Endothelial cell of umbilical vein (primary cell): ENCODE measurements at regions not wholly inside any gene's neighbourhood (a gene's known extent, or its start where the extent isn't known, plus 50 kb on each side); places are given as distances from the start of the nearest gene placed in this dataset.

Experiments used
- BruUV-seq: library from RNA; stranded (reverse); fragments of 400-500 nt; replicated peaks from 2 replicates; lab custom pipeline; 2021; lab: Mats Ljungman, UMichigan
- CTCF ChIA-PET: fragments of 300-600, 350-600 bp; sonication (Branson Sonifier 250); formaldehyde crosslinking; loops from one replicate; lab custom pipeline; 2021; ENCODE audit warnings: antibody characterized with exemption, inconsistent platforms; lab: Charles Lee
- POLR2A ChIA-PET: fragments of 300-600, 350-600 bp; sonication (Branson Sonifier 250); formaldehyde crosslinking; loops from one replicate; lab custom pipeline; 2021; ENCODE audit warnings: antibody characterized with exemption, inconsistent platforms; lab: Charles Lee
- DNase-seq: peaks from one replicate; pipeline ENCODE4 v3.0.0-alpha.2; 2011; ENCODE audit warnings: low read depth, low spot score
- FAIRE-seq: peaks from 2 replicates; lab custom pipeline; 2011; peaks lifted over from hg19 to GRCh38; lab: Jason Lieb, UNC
- H2AFZ ChIP-seq: 2 replicates; pipeline ENCODE4 v1.6.0; 2012; ENCODE audit warnings: low read depth, low read length, control low read depth, inconsistent platforms
- H3K27ac ChIP-seq: 2 replicates; pipeline ENCODE4 v1.5.1; 2011; ENCODE audit warnings: low read depth, mild to moderate bottlenecking, control low read depth, low read length, moderate library complexity; ENCODE audit not compliant: insufficient read depth
- H3K27me3 ChIP-seq, 2 experiments: 2 replicates each; pipeline versions ENCODE4 v1.6.0 to v1.6.1; 2011; ENCODE audit warnings: low read length in 2 of 2, mixed read lengths in 1 of 2; ENCODE audit not compliant: control insufficient read depth in 2 of 2, insufficient read depth in 2 of 2
- H3K36me3 ChIP-seq, 2 experiments: 2 replicates in 1 of 2; 3 replicates in 1 of 2; pipeline ENCODE4 v1.5.1; 2011; ENCODE audit warnings: low read length in 2 of 2, mild to moderate bottlenecking in 1 of 2, moderate library complexity in 1 of 2; ENCODE audit not compliant: control insufficient read depth in 2 of 2, insufficient read depth in 2 of 2; ENCODE audit errors: extremely low read depth in 1 of 2
- H3K4me1 ChIP-seq: 3 replicates; pipeline ENCODE4 v1.5.1; 2011; ENCODE audit warnings: mild to moderate bottlenecking, low read length; ENCODE audit not compliant: control insufficient read depth, insufficient read depth; ENCODE audit errors: extremely low read depth
- H3K4me2 ChIP-seq: 2 replicates; pipeline ENCODE4 v1.6.1; 2011; ENCODE audit warnings: low read length, control low read depth, mixed read lengths; ENCODE audit not compliant: insufficient read depth
- H3K4me3 ChIP-seq, 3 experiments: fragments of 200-600 bp in 1 of 3; sonication (generic), shearing (Covaris generic) in 1 of 3; replicated peaks in 1 of 3; 2 replicates each; pipeline ENCODE4 v1.5.1; 2011 to 2016; ENCODE audit warnings: control low read depth in 3 of 3, low read length in 3 of 3, mild to moderate bottlenecking in 2 of 3, inconsistent platforms in 1 of 3, low read depth in 1 of 3, moderate library complexity in 1 of 3; ENCODE audit not compliant: insufficient read depth in 1 of 3
- H3K79me2 ChIP-seq: 2 replicates; pipeline ENCODE4 v1.6.0; 2012; ENCODE audit warnings: low read length, inconsistent platforms; ENCODE audit not compliant: control insufficient read depth, insufficient read depth
- H3K9ac ChIP-seq: replicated peaks from 2 replicates; pipeline ENCODE3; 2011; ENCODE audit warnings: low read length, control low read depth; ENCODE audit not compliant: insufficient read depth; ENCODE audit errors: extremely low read depth
- H3K9me1 ChIP-seq: replicated peaks from 3 replicates; pipeline ENCODE4 v1.6.0; 2011; ENCODE audit warnings: mild to moderate bottlenecking, low read length; ENCODE audit not compliant: control insufficient read depth, insufficient read depth; ENCODE audit errors: extremely low read depth
- H3K9me3 ChIP-seq: replicated peaks from 2 replicates; pipeline ENCODE4 v1.5.1; 2012; ENCODE audit warnings: low read length, inconsistent platforms; ENCODE audit not compliant: control insufficient read depth, insufficient read depth
- H4K20me1 ChIP-seq: replicated peaks from 2 replicates; pipeline ENCODE3; 2011; ENCODE audit warnings: mild to moderate bottlenecking, low read length; ENCODE audit not compliant: control insufficient read depth, insufficient read depth; ENCODE audit errors: extremely low read depth
- CTCF ChIP-seq, 2 donors: IDR thresholded peaks; 1 replicate in 1 of 2; 2 replicates in 1 of 2; pipeline ENCODE4 v1.5.1; 2011; ENCODE audit warnings: low read length in 2 of 2, mild to moderate bottlenecking in 2 of 2, moderate library complexity in 2 of 2, control low read depth in 1 of 2, inconsistent platforms in 1 of 2, low read depth in 1 of 2; ENCODE audit not compliant: insufficient read depth in 1 of 2; ENCODE audit errors: extremely low read depth in 1 of 2
- EZH2 ChIP-seq: IDR thresholded peaks from 2 replicates; pipeline ENCODE4 v1.6.1; 2012; ENCODE audit warnings: borderline replicate concordance, low read depth, mild to moderate bottlenecking, moderate library complexity, low read length, inconsistent platforms; ENCODE audit not compliant: severe bottlenecking
- FOS ChIP-seq: IDR thresholded peaks from 2 replicates; pipeline ENCODE4 v1.6.1; 2011; ENCODE audit warnings: mild to moderate bottlenecking, low read length, moderate library complexity, borderline replicate concordance; ENCODE audit not compliant: insufficient read depth
- GATA2 ChIP-seq: IDR thresholded peaks from 2 replicates; pipeline ENCODE4 v1.7.0; 2011; ENCODE audit warnings: low read depth, mild to moderate bottlenecking, moderate library complexity, mixed read lengths, low read length; ENCODE audit not compliant: insufficient read length, insufficient read depth
- JUN ChIP-seq: IDR thresholded peaks from 2 replicates; pipeline ENCODE4 v1.6.1; 2011; ENCODE audit warnings: borderline replicate concordance, low read depth; ENCODE audit not compliant: insufficient read length, insufficient read depth
- MAX ChIP-seq: IDR thresholded peaks from 2 replicates; pipeline ENCODE4 v1.6.1; 2011; ENCODE audit not compliant: insufficient read depth, insufficient read length
- MYC ChIP-seq: IDR thresholded peaks from one replicate; pipeline ENCODE4 v1.6.1; 2011; ENCODE audit warnings: mild to moderate bottlenecking, low read depth, low read length
- POLR2A ChIP-seq: IDR thresholded peaks from 2 replicates; pipeline ENCODE4 v1.6.1; 2012; ENCODE audit warnings: low read depth, mild to moderate bottlenecking, control low read depth, low read length
- POLR2AphosphoS5 ChIP-seq: IDR thresholded peaks from 2 replicates; pipeline ENCODE4 v1.6.1; 2012; ENCODE audit warnings: low read depth, mild to moderate bottlenecking, control low read depth, low read length, moderate library complexity; ENCODE audit not compliant: insufficient read depth
- dilution Hi-C: fragments of 300-500 bp; cut with MboI; formaldehyde crosslinking; loops from one replicate; pipeline ENCODE4 v1.15.0; 2019; ENCODE audit warnings: low sequenced_read_pairs; ENCODE audit not compliant: extremely low pct_ligation_motif_present
- intact Hi-C: fragments of 100-400 bp; cut with micrococcal nuclease; formaldehyde crosslinking; loops from one replicate; pipeline ENCODE4 v1.10.0; 2022

GRCh38 chr3:95343228-95343627 lies 1280.4 kb downstream of the NSUN3 start:
- H3K9me3 ChIP-seq = no peaks in the 10 kb centered on the region
- no peak overlapping the region for H3K27ac ChIP-seq
- DNase-seq (no peak), FAIRE-seq (no peak)
- no peak overlapping the region for H2AFZ ChIP-seq
- no peaks in the 10 kb centered on the region for H4K20me1 ChIP-seq
- TF ChIP-seq CTCF (IDR thresholded peaks at IDR 0.05; ENCODE audit: extremely low read depth in 1 of 2, insufficient read depth in 1 of 2, low read depth in 1 of 2, low read length in 2 of 2) (no peak), EZH2 (no peak), POLR2A (no peak), FOS (no peak), GATA2 (no peak), MAX (no peak), JUN (no peak), POLR2AphosphoS5 (no peak), MYC (no peak)
- no peaks in the 10 kb centered on the region for H3K79me2 ChIP-seq
- intact Hi-C loops = no loop called here
- H3K36me3 ChIP-seq = no peaks in the 10 kb centered on the region
- H3K9me1 ChIP-seq = no peaks in the 10 kb centered on the region
- dilution Hi-C loops = no loop called here
- ChIA-PET CTCF (interaction anchor here (1.4 kb wide), 1 partner anchor 16 kb away, joined by 3 read pairs; no protein-coding TSS in a partner anchor), POLR2A (no interaction called here)
- no peak overlapping the region for H3K4me2 ChIP-seq
- no peak overlapping the region for H3K9ac ChIP-seq
- H3K4me1 ChIP-seq = no peaks in the 10 kb centered on the region
- BruUV-seq = no TSS peak
- H3K4me3 ChIP-seq = no peak overlapping the region
- no peaks in the 10 kb centered on the region for H3K27me3 ChIP-seq
